Left lobe of liver (tissue), 2 donors: ENCODE measurements at regions not wholly inside any gene's neighbourhood (a gene's known extent, or its start where the extent isn't known, plus 50 kb on each side); places are given as distances from the start of the nearest gene placed in this dataset.
A peak's percentile ranks its signal among the peaks of the same experiment; 100 is the strongest.
"Not testable (repeated sequence)": the region's sequence is repeated elsewhere in the genome, so short reads cannot be mapped to it uniquely, and the experiment has no call there.

Source experiments
- ATAC-seq: fragments of 200-7000 bp; cut with Tn5 transposase; one replicate; pipeline ENCODE4 v1.9.1; 2020; ENCODE audit warnings: mild to moderate bottlenecking, moderate library complexity
- DNase-seq: peaks from one replicate; pipeline ENCODE4 v3.0.0-alpha.2; 2020; ENCODE audit warnings: low spot score
- donor health status: DM: no; HTN: no; CAD: no; lungs with moderate emphysema.
- donor health status: DM: no; HTN: yes; CAD: no.

- DNase-seq (no peak), ATAC-seq (no peak)
These were observed 179.7 kb downstream of the NPIPB11 start for GRCh38 chr16:29226782-29227181.

- peak; percentile 11 for DNase-seq
- not testable (repeated sequence) for ATAC-seq
These were observed 181.8 kb downstream of the NPIPB11 start for GRCh38 chr16:29224675-29225074.

GRCh38 chr16:29222615-29223014 is 183.9 kb downstream of the NPIPB11 start:
- ATAC-seq, DNase-seq: not testable (repeated sequence)

- not testable (repeated sequence) for ATAC-seq
These were observed 184.5 kb downstream of the NPIPB11 start for GRCh38 chr16:29222008-29222407.

DNA sequence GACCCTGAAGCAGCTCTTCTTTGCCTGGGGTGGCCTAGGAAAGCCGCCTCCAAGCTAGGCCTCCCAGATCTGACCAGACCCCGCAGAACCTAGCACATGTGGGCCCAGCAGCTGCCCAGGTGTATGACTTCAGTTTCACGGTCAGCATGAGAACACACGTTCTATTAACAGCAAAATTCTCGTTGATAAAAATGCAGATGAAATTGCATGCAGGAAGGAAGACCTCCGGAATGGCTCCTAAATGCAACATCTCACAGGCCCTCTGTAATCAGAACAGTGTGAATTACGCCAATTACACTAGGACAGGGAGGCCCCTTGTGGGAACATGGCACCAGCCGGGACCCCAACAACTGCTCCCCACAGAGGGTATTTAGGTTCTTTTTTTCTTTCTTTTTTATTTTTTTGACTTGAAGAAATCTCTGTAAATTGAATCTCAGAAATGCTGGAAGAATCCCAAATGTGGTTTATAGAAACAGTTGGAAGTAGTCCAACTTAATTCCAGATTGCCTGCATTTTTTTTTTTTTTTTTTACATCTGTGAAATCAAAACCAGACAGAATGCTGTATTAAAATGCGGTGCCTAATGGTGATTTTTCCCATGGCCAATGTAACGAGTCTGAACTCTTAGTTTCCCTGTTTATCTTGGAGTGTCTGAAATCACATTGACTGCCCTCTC is 185.1 kb downstream of the NPIPB11 start:
- not testable (repeated sequence) for ATAC-seq, DNase-seq

More at GRCh38 chr16:29222008-29222407, 184.5 kb downstream of the NPIPB11 start:
- DNase-seq = not testable (repeated sequence)

DNA sequence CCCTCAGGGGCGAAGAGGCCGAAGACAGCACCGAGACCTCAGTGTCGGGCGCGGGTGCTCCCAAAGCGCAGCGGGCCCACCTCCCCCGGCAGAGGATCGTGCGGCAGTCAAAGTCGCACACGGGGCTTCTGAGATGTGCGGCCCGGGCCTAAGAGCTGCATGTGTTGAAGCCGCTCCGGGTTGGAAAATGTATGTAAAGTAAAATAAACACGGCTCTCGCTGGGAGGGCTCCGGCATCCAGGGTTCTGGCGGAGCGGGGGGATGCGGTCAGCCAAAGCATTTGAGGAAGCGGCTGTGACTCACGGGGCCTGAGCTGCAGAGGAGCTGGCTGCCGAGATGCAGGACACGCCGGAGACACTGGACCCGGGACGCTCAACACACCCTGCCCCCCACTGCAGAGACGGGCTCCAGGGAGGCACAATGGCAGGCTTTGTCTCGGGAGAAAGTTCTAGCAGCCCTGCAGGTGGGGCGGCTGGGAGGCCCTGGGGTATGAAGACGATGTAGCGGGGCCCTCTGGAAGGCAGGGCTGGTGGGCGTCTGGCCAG is 185.8 kb downstream of the NPIPB11 start:
- not testable (repeated sequence) for ATAC-seq, DNase-seq

DNA sequence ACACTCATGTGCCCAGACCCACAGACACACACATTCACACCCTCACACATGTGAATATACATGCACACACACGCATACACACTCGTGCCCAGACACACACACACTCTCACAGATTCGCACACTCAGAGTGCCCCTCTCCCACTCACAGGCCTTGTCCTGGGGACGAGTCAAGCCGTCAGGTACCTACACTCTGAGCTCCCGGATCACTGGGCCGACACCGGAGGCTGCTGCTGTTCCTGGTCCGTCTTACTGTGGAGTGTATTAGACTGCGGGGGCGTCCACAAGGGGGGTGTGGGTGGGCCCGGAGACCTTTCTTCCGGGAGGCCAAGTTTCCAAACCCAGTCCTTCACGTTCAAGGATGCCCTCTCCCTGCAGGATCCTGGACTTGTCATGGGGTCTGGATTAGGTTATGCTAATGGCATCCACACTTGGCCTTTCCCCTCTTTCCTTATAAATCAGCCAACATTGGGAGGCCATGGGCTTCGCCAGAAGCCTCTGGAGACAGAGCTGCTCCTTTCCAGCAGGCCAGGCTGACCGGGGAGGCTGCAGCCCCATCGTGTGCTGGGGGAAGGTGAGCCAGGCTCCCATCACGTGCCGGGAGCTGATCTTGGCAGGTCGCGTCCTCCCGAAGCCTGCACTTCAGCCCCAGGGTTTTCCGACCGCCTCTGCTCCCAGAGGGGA is 186.4 kb downstream of the NPIPB11 start:
- DNase-seq, ATAC-seq: not testable (repeated sequence)

DNA sequence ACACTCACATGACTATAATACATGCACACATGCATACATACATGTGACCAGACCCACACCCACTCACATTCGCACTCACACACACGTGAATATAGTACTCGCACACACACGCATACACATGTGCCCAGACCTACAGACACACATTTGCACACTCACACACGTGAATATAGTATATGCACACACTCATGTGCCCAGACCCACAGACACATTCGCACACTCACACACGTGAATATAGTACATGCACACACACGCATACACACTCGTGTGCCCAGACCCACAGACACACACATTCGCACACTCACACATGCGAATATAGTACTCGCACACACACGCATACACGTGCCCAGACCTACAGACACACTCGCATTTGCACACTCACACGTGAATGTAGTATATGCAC is 186.9 kb downstream of the NPIPB11 start:
- ATAC-seq, DNase-seq: not testable (repeated sequence)

DNA sequence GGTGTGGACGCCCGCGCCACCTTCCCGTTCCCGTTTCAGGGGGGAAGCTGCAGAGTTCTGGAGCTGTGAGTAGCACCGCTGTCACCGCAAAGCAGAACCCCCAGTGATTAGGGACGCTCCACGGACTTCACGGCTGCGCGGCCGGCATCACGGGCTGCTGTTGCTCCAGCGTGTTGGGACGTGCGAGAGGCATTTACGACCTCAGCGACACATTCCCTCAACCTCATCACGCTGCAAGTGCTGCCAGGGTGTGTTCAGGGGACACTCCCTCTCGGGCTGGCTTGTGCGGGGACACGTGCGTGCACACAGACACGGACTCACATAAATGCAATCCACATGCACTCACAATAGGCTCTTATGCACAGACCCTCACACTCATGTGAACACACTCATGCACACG is 187.9 kb downstream of the NPIPB11 start:
- not testable (repeated sequence) for DNase-seq, ATAC-seq

- not testable (repeated sequence) for DNase-seq
These were observed 188.3 kb downstream of the NPIPB11 start for GRCh38 chr16:29218171-29218570.

GRCh38 chr16:29217752-29218126 is 188.8 kb downstream of the NPIPB11 start:
- DNase-seq = not testable (repeated sequence)

More at GRCh38 chr16:29218171-29218570, 188.3 kb downstream of the NPIPB11 start:
- not testable (repeated sequence) for ATAC-seq

GRCh38 chr16:29217104-29217751 is 189.3 kb downstream of the NPIPB11 start:
- DNase-seq, ATAC-seq: not testable (repeated sequence)

More at GRCh38 chr16:29217752-29218126, 188.8 kb downstream of the NPIPB11 start:
- not testable (repeated sequence) for ATAC-seq

GRCh38 chr16:29213770-29214169 is 192.7 kb downstream of the NPIPB11 start:
- not testable (repeated sequence) for ATAC-seq, DNase-seq

- ATAC-seq, DNase-seq: not testable (repeated sequence)
These were observed 193.3 kb downstream of the NPIPB11 start for GRCh38 chr16:29213251-29213650.

DNA sequence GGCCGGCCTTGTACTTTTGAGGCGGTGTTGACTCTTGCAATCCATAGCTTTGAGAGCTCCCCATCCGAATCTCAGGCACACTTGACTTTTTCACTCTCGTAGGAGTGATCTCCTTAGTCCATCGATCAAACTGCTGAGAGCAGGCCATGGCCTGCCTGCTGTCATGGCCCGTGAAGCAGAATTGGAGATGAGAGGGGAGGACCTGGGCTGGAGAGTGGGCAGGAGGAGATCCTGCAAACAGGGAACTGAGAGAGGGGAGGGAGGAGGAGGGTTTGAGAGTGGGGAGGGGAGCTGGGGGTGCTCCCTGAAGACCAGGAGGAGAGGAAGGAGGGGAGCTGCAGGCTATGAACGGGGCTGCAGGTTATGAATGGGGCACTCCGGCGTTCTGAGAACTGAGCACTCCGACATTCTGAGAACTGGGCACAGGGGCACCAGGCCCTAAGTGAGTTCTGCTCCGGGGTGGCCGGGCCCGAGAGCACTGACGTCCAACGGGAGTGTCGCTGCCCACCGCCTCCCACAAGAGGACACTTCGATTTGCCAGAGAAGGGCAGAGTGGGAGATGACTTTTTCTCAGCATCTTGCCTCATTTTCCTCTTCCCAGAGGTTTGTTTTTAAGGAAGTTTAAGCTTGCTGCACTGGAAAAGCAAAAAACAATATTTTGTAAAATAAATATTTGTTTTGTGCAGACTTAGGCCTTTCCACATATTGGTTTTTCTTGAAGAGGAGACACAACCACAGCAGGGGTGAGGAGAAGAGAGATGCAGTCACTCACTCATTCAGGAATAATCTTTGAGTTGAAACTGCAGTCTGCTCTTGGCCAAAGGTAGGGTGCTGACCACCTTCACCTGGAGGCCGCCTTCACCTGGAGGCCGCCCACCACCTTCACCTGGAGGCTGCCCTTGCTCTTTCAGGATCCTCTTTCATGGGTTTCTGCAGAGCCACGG is 194.2 kb downstream of the NPIPB11 start:
- DNase-seq = peak; percentile 38
- peak; percentile 23 for ATAC-seq

- ATAC-seq = not testable (repeated sequence)
- DNase-seq = peak; percentile 26
These were observed 195.1 kb downstream of the NPIPB11 start for GRCh38 chr16:29211456-29211855.

DNA sequence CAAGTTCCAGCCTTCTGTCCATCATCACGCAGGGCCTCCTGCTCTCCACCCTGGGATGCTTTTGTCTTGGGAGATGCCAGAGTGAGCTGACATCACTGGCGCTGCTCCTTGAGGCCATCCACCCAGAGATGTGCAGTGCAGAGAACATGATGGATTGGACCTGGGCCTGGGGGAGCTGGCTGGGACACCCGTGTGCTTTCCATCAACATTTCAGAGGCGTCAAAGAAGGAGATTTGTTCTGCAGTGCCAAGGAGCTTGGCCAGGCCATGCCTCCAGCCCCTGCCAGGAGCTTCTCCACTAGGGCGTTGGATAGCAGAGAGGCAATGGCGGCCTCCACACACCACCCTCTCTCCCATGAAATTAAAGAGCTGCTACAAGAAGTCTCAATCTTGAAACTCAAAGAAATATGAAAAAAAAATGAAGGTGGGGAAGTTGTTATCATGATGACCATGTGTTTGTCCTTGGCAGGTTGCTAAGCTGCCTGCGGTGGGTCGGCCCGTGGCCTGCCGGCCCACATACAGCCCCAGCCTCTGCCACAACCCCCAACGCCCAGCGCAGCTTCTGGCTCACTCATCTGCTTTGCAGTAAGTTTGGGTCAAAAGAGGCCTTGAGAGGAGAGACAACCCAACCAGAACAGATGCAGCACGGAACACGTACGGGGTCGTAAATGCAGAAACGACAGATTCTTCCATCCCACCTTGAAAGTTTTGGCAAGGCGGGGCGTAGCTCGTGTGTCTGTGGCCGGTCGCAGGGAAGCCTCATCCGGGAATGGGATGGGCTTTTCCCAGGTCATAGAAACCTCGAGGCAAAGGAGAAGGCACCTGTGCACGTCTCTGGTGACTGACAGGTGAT is 196.0 kb downstream of the NPIPB11 start:
- DNase-seq = peak; percentile 14
- not testable (repeated sequence) for ATAC-seq

GRCh38 chr16:29206120-29206519 is 200.4 kb downstream of the NPIPB11 start:
- DNase-seq = peak; percentile 41

DNA sequence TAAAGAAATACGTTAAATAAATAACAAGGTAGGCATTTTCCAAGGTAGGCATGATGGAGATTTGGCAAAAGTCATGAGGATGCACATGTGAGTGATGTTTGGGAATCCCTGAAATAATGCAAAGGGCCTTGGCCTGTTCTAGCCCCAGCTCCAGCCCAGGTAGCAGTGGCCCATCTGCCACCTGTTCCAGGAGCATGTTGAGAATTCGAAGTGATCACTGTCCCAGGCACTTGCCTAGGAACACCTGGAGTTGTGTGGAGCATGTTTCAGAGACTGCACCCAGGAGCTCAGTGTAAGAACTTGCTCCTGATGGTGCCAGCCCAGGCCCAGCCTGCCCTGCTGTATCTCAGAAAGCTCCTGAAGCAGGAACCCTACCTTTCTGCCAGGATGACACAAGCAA is 201.4 kb downstream of the NPIPB11 start:
- not testable (repeated sequence) for ATAC-seq
- DNase-seq = peak; percentile 27

More at GRCh38 chr16:29206120-29206519, 200.4 kb downstream of the NPIPB11 start:
- not testable (repeated sequence) for ATAC-seq
